HG02642 (cell line): ENCODE measurements at regions not wholly inside any gene's neighbourhood (a gene's known extent, or its start where the extent isn't known, plus 50 kb on each side); places are given as distances from the start of the nearest gene placed in this dataset.
A peak's percentile ranks its signal among the peaks of the same experiment; 100 is the strongest.

Experiments used
- ATAC-seq: cut with Tn5 transposase; IDR thresholded peaks from one replicate; pipeline ENCODE4 v1.9.1; 2021; ENCODE audit warnings: mild to moderate bottlenecking; ENCODE audit not compliant: unreplicated experiment, poor library complexity

DNA sequence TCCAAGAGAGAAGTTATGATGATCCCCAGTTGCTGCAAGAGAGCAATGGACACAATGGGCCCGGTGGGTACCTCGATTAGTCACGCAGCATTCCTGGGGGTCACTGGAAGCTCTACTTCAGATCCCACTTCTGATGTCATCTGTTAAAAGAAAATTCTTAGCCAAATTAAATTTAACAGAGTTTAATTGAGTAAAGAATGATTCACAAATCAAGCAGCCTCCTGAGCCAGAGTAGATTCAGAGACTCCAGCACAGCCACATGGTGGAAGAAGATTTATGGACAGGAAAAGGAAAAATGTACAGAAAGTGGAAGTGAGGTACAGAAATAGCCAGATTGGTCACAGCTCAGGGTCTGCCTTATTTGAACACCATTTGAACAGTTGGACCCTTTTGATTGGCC lies 107.5 kb downstream of the SPTSSA start:
- no peak for ATAC-seq

DNA sequence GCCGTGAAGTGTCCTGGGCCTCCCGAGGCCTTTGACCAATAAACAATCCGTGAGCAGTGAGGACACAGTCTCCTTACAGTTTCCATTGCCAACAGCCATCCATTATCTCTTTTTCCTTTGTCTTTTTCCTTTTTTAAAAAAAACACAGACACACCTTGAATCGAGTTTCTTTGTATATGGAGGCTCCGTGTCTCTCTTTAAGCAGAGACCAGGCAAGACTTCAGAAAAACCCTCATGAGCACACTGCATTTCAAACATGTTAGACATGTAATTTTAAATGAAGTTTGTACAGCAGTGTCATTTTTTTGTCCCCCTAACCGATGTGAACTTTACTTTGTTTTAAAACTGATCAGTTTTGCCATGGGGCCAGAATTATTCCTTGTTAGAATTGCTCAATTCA lies 111.1 kb downstream of the SPTSSA start:
- no peak for ATAC-seq

DNA sequence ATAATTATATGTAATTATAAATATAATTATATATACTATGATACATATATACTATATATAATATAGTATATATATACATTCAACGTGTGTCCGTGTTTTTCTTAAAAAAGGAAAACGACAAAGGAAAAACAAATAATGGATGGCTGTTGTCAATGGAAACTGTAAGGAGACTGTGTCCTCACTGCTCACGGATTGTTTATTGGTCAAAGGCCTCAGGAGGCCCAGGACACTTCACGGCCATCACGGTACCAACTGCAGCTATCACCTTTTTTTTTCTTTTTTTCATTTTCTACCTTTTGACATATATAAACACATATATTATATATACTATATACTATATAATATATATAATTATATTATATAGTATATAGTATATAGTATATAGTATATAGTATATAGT lies 113.4 kb downstream of the SPTSSA start:
- no peak for ATAC-seq

DNA sequence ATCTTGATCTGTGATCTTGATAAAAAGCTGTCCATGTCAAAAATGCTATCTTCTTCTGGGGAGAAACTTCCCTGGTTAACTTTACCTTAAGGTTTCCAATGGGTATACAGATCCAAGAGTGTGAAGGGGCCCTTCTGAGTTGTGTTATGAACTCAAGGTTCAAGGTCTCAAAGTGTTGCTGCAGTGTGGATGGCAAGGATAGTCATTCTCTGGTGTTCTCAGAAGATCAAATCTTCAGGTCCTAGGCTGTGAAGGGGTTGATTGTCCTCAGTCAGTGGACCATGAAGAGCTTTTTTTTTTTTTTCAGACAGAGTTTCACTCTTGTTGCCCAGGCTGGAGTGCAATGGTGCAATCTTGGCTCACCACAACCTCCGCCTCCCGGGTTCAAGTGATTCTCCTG lies 114.4 kb downstream of the SPTSSA start:
- ATAC-seq, result no peak

DNA sequence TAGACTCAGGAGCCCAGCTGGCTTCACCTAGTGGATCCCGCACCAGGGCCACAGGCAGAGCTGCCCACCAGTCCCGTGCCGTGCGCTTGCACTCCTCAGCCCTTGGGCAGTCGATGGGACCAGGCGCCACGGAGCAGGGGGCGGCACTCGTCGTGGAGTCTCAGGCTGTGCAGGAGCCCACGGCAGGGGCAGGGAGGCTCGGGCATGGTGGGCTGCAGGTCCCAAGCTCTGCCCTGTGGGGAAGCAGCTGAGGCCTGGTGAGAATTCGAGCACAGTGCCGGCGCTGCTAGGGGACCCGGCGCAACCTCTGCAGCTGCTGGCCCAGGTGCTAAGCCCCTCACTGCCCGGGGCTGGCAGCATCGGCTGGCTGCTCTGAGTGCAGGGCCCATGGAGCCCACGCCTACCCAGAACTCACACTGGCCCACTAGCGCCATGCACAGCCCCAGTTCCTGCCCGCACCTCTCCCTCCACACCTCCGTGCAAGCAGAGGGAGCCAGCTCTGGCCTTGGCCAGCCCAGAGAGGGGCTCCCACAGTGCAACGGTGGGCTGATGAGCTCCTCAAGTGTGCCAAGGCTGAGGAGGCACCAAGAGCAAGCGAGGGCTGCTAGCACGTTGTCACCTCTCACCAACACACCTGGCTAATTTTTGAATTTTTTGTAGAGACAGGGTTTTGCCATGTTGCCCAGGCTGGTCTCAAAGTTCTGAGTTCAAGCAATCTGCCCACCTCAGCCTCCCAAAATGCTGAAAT lies 116.1 kb downstream of the SPTSSA start:
- ATAC-seq, result no peak

DNA sequence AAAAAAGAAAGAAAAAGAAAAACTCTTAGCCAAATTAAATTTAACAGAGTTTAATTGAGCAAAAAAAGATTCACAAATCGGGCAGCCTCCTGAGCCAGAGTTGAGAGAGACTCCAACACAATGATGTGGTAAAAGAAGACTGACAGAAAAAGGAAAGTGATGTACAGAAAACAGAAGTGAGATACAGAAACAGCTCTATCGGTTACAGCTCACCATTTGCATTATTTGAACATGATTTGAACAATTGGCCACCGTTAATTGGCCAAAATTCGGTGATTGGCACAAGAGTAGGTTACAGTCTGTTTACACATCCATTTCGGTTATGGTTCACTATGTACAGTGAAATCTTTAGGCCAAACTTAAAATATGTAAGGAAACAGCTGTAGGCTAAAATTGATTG lies 117.7 kb downstream of the SPTSSA start:
- no peak for ATAC-seq

DNA sequence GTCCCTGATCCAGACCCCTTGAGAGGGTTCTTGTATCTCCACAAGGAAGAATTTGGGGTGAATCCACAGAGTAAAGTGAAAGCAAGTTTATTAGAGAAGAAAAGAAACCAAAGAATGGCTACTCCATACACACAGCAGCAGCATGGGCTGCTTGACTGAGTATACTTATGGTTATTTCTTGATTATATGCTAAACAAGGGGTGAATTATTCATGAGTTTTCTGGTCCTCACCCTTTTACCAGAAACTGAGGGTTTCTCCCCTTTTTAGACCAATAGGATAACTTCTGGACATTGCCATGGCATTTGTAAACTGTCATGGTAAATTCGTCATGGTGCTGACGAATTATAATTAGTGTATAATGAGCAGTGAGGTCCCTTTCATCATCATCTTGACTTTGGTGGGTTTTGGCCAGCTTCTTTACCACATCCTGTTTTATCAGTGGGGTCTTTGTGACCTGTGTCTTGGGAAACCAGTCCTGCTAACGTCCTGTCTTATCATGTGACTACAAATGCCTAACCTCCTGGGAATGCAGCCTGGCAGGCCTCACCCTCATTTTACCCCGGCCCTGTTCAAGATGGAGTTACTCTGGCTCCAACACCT lies 121.9 kb downstream of the SPTSSA start:
- ATAC-seq, result no peak

DNA sequence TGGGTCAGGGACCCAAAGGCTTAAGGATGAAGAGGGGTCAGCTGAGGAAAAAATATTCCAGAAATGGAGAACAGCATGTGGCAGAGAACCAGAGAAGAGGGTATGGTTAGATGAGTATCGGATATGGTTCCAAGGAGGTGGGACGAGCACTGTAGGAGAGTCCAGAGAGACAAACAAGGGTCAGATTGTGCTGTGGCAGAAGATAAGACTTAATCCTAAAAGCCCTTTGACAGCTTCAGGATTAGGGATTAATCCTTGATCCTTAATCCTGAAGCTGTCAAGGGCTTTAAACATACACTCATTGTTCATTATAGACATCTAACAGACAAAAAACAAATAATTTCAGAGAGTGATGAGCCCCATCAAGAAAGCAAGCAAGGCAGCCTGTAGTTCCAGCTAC lies 124.0 kb downstream of the SPTSSA start:
- no peak for ATAC-seq

DNA sequence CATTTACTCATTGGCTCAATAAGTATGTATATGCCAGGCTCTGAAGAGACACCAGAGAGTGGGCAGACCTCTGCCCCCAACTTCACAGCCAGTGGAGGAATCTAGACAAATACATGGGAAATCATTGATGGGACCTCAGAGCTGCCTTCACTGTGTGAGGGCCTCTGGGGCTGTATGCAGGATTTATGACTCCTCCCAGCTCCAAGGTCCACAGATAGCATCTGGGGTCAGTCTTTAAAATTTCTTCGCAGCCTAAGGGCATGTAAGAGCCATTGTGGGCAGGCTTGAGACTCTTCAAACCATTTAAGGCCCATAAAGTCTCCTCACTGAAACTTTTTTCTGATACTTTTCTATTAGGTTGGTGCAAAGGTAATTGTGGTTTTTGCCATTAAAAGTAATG lies 125.5 kb downstream of the SPTSSA start:
- no peak for ATAC-seq

DNA sequence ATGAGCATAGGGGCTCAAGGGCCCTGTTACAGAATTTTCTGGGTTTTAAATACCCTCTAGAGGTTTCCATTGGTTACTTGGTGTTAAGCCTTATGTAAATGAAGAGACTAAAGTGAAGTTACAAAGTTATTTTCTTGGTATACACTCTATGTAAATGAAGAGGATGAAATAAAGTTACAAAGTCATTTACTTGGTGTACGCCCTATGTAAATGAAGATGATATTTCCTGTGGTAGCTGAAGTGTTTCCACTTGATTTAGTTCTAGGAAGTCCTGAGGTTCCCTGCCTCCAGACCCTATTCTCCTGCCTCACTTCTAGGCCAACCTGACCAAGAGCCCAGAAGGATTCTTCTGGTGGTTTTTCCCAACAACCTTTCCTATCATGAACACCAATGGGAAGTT lies 126.1 kb downstream of the SPTSSA start:
- ATAC-seq, result no peak

DNA sequence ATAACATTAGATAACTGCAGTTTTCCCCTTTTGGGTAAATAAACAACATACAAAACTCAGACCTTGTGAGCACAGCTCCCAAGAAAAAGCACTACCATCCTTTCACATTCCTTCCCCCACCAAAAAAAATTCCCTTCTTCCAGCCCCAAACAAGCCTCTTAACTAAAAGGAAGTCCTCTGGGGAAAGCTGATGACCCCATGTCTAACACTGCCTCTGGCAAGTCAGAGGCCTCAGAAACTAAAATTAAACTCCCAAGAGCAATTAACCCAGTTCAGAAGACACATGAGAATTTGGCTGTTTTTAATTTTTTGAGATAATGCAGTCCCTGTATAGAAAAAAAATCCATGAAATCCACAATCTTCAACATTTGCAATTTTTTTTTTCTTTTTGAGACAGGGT lies 127.7 kb downstream of the SPTSSA start:
- ATAC-seq, result no peak

DNA sequence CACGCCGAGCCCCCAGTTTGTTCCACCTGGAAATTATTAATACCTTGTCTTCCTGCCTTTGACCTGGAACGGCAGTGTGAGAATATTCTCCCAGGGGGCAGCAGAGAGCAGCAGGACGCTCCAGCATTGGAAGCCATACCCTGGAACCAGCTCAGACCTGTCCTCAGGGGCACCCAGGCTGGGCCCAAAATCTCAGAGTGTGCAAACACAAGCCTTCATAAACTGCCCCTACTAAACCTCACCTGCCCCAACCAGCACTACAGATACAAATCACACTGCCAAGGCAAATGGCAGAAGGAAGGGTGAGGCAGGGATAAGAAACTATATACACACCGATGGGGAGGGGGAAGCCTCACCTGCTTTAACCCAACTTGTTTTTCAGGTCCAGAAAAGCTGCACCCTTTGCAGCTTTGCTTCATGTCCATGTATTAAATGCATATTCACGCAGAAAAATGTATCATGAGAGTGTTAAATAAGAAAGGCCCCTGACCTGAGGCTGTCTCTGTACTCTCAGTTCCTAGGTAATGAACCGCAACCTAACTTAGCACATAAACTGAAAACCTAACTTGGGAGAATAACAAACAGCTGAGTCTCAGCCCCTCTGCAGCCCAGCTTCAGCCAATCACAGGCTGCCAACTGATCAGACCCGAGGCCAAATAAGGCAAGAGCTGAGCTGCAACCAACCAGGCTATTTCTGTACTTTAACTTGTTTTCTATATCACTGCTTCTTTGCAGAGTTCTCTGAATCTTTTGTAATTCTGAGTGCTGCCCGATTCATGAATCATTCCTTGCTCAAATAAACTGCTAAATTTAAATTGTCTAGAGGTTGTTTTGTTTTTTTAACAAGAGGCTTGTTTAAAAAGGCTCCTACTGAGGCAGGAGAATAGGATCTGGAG lies 130.1 kb downstream of the SPTSSA start:
- ATAC-seq, result peak; percentile 94

DNA sequence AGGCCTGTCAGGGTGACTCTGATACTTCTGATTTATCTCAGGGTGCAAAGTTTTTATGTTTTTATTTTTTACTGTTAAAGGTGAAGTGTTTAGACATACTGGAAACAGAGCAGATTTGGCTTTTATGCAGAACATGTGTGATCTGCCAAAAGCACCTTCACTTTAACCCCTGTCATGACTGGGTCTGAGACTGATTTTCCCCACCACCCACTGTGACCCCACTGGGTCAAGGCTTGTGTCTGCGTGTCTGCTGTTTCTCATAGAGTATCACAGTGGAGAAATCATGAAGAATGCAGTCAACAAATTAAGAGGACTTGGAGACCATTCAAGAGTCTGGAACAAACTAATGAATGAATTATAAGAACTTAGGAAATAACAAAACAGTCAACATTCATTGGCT lies 131.2 kb downstream of the SPTSSA start:
- no peak for ATAC-seq

DNA sequence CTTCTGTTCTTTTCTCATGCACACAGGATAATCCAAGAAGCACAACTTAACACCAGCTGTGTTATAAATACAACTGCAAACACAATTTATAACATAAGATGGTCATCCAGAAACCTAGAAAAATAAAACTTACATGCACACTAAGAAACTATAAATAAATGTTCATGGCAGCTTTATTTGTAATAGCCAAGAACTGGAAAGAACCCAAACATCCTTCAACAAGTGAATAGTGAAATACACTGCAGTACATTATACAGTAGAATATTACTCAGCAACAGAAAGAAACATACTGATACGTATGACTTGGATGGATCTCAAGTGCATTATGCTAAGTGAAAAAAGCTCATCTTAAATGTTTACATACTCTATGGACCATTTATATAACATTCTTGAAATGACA lies 132.7 kb downstream of the SPTSSA start:
- no peak for ATAC-seq

DNA sequence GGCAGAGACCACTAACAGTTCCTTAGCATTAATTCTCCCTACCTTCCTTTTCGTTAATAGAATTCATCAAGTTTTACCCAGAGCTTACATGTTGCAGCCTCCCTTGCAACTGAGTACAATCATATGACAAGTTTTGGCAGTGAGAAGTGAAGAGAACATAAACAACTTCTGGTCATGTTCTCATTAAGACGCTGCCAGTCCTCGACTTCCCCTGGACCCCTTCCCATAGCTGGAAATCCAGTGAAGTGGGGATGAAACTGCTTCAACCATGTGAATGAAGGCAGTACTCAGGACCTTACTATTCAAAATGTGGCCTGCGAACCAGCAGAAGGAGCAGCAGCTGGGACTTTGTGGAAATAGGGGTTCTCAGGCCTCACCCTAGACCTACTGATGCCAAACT lies 133.9 kb downstream of the SPTSSA start:
- ATAC-seq, result no peak

DNA sequence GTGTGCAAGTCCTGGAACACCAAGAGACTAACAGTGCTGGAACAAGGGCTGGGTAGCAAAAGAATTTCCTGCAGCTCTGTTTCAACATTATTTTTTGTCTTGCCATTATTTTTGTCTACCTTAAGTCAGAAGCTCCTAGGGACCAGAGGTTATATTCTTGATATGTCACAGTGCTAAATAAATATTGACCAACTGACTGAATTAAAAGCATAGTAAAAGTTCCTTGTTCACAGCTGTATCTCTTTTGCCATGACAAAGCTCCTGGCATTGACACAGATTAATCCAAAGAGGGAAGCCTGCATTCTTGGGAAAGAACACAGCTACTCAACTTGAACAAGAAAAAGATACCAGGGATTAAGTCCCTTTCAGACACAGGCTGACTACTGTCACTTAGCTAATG lies 136.5 kb downstream of the SPTSSA start:
- no peak for ATAC-seq

DNA sequence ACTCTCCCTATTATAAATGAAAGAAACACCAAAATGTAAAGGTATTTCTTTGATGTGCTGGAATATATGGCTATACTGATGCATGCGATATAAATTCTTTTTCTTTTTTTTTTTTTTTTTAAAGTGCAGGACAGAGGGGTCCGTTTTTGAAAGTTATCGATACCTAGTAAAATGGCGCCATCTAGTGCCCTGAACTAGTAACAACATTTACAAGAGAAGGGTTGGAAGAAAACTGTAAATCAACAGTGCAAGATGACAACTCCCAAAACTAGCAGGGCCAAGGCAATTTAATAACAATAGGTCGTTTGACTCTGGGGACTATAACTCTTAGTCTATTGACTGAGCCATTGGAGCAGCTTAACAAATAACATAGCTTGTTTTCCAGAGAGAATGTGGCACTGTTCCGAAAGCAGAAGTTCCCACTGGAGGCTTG lies 137.7 kb downstream of the SPTSSA start:
- ATAC-seq, result no peak

DNA sequence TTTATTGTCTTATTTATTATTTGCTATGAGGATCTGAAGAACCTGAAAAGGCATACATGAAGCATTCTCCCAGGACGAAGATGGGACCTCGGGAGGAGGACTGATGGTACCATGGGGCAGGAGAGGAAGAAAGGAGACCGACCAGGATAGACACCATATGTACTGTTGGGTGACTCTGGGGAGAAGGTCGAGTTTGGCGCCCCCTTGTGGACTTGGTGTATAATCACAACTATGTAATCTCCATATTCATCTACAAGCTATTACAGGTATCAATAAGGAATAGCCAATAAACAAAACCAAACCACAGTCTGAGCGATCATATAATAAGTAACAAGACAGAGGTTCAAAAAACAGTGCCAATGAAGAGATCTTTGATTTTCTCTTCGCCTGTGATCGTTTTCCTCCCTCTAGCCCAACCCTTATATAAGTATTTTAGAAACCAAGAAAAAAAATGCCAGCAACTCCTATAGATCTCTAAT lies 139.1 kb downstream of the SPTSSA start:
- ATAC-seq, result peak; percentile 79

DNA sequence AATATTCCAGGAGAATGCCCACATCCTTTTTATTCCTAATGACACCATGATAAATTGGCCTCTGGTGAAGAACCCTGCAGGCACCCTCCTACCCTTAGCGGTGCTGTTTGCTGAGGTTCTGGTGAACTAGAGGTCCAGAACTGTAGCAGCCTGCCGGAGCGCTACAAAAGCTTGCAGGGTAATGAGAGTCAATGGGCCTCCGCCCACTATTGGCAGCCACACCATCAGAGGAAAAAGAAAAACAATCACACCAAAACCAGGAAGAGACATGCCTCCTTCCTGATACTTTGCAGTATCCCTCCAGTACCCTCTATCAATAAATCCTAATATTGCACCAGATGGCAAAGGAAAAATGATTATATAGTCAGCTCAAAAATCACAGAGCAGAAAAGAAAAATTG lies 142.9 kb downstream of the SPTSSA start:
- ATAC-seq, result no peak

DNA sequence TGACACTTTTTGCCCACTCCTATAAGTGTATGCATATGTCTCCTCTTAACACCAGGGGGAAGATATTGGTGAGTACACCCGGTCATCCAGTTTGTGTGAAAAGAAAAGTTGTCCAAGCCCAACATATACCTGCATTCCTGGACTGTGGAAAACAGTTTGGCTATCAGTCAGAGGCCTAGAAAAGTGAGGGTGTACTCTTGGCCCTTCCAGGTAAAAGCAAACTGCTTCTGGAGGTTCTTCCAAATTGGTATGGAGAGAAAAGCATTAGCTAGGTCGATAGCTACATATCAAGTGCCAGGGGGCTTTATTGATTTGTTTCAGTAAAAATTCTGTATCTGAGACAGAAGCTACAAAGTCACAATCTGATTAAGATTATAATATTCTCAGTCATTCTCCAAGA lies 144.0 kb downstream of the SPTSSA start:
- ATAC-seq, result no peak

DNA sequence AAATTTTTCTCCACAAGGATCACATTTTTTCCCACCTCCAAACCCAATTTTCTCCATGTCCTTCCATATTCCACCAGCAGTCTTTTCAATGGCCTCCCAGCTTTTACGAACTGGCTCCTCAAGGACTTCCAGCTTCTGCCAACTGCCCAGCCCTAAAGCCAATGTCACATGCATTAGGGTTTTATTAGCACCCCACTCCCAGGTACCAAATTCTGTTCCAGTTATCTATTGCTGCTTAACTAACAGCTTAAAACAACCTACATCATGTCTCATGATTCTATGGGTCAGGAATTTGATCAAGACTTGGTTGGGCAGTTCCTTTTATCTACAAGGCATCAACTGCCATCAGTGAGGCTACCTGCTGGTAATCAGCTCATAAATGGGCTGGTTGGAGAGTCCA lies 151.3 kb downstream of the SPTSSA start:
- no peak for ATAC-seq
